Progenitor cell of endocrine pancreas (in vitro differentiated cells): ENCODE measurements at regions not wholly inside any gene's neighbourhood (a gene's known extent, or its start where the extent isn't known, plus 50 kb on each side); places are given as distances from the start of the nearest gene placed in this dataset.

ENCODE experiments used
- DNase-seq: peaks from one replicate; pipeline ENCODE4 v3.0.0; 2021; ENCODE audit warnings: low spot score; ENCODE audit not compliant: unreplicated experiment
- H3K27ac Mint-ChIP-seq: 2 replicates; pipeline ENCODE4 v1.8.0; 2021; ENCODE audit warnings: mild to moderate bottlenecking, moderate library complexity, mixed read lengths
- H3K27me3 Mint-ChIP-seq: 2 replicates; pipeline ENCODE4 v1.8.0; 2021; ENCODE audit warnings: mixed read lengths
- H3K36me3 Mint-ChIP-seq: 2 replicates; pipeline ENCODE4 v1.8.0; 2022; ENCODE audit warnings: mixed read lengths; ENCODE audit not compliant: insufficient read depth
- H3K4me1 Mint-ChIP-seq: 2 replicates; pipeline ENCODE4 v1.8.0; 2021; ENCODE audit warnings: low read depth, mixed read lengths
- H3K4me3 Mint-ChIP-seq: 2 replicates; pipeline ENCODE4 v1.8.0; 2021; ENCODE audit warnings: low read depth, mild to moderate bottlenecking, moderate library complexity, mixed read lengths
- H3K9me3 Mint-ChIP-seq: 2 replicates; pipeline ENCODE4 v1.8.0; 2021; ENCODE audit warnings: low read depth, mixed read lengths
- CTCF ChIP-seq: fragments of 200-600 bp; sonication (generic); IDR thresholded peaks from one replicate; pipeline ENCODE4 v1.5.0; 2021; ENCODE audit warnings: antibody characterized with exemption, mild to moderate bottlenecking; ENCODE audit not compliant: unreplicated experiment

GRCh38 chr1:221392453-221392852 lies 349.4 kb downstream of the DUSP10 start:
- Mint-ChIP-seq H3K27ac (no peak overlapping the region), H3K9me3 (peaks cover 13% of the 10 kb centered on the region), H3K36me3 (no peaks in the 10 kb centered on the region), H3K4me3 (no peak overlapping the region), H3K27me3 (no peaks in the 10 kb centered on the region), H3K4me1 (no peaks in the 10 kb centered on the region)
- TF ChIP-seq CTCF = no peak
- no peak for DNase-seq

GRCh38 chr1:221394011-221394544 lies 347.8 kb downstream of the DUSP10 start:
- no peak for DNase-seq
- Mint-ChIP-seq H3K27me3 (no peaks in the 10 kb centered on the region), H3K4me1 (no peaks in the 10 kb centered on the region), H3K4me3 (no peak overlapping the region), H3K9me3 (peaks cover 15% of the 10 kb centered on the region), H3K27ac (no peak overlapping the region), H3K36me3 (no peaks in the 10 kb centered on the region)
- TF ChIP-seq CTCF = no peak

- Mint-ChIP-seq H3K4me3 (no peak overlapping the region), H3K27me3 (no peaks in the 10 kb centered on the region), H3K9me3 (peaks cover 29% of the 10 kb centered on the region), H3K27ac (no peak overlapping the region), H3K4me1 (no peaks in the 10 kb centered on the region), H3K36me3 (no peaks in the 10 kb centered on the region)
- TF ChIP-seq CTCF = no peak
- DNase-seq = no peak
These were observed 345.4 kb downstream of the DUSP10 start for GRCh38 chr1:221396526-221396925.

- H3K27ac Mint-ChIP-seq = no peak overlapping the region
- H3K36me3 Mint-ChIP-seq = no peaks in the 10 kb centered on the region
- DNase-seq = no peak
- peaks cover 29% of the 10 kb centered on the region for H3K9me3 Mint-ChIP-seq
- no peaks in the 10 kb centered on the region for H3K27me3 Mint-ChIP-seq
- no peaks in the 10 kb centered on the region for H3K4me1 Mint-ChIP-seq
- TF ChIP-seq CTCF = no peak
- no peak overlapping the region for H3K4me3 Mint-ChIP-seq
These were observed 344.7 kb downstream of the DUSP10 start for GRCh38 chr1:221397141-221397540.

- no peak overlapping the region for H3K4me3 Mint-ChIP-seq
- H3K9me3 Mint-ChIP-seq = peaks cover 33% of the 10 kb centered on the region
- DNase-seq = no peak
- no peaks in the 10 kb centered on the region for H3K4me1 Mint-ChIP-seq
- no peaks in the 10 kb centered on the region for H3K27me3 Mint-ChIP-seq
- no peak for TF ChIP-seq CTCF
- no peak overlapping the region for H3K27ac Mint-ChIP-seq
- H3K36me3 Mint-ChIP-seq = no peaks in the 10 kb centered on the region
These were observed 344.3 kb downstream of the DUSP10 start for GRCh38 chr1:221397606-221398005.
